ENCODE measurements at regions not wholly inside any gene's neighbourhood (a gene's known extent, or its start where the extent isn't known, plus 50 kb on each side); places are given as distances from the start of the nearest gene placed in this dataset.

GRCh38 chr21:35377505-35378090 is 328.5 kb upstream of the RUNX1 start:
- in situ Hi-C loops (cut with HindIII; ENCODE audit: extremely low pct_ligation_motif_present, low pct_unique_long_range_greater_than_20kb) (no loop called here), intact Hi-C loops (cut with micrococcal nuclease; ENCODE audit: unreplicated experiment) (no loop called here)
- no peaks in the 10 kb centered on the region for H3K36me3 ChIP-seq (replicated peaks in 1 of 2; ENCODE audit: control insufficient read depth in 1 of 2, insufficient read depth in 2 of 2, low read length in 2 of 2)
- H3K9ac ChIP-seq (ENCODE audit: insufficient read depth, low read depth, low read length): no peak overlapping the region
- ChIA-PET CTCF (ENCODE audit: low intra/inter-chr PET ratio, low total read pairs) (no interaction called here), POLR2A (no interaction called here)
- no TSS peak for BruUV-seq (replicated peaks)
- no peaks in the 10 kb centered on the region for H3K79me2 ChIP-seq (ENCODE audit: insufficient read depth, low read length)
- H3K4me2 ChIP-seq (ENCODE audit: low read depth, low read length): no peak overlapping the region
- DNase-seq (ENCODE audit: low spot score): no peak
- H3K4me1 ChIP-seq (ENCODE audit: insufficient read depth, low read length): no peaks in the 10 kb centered on the region
- no peak for FAIRE-seq
- H2AFZ ChIP-seq (ENCODE audit: low read length): no peak overlapping the region
- H4K20me1 ChIP-seq (ENCODE audit: insufficient read depth, low read length): no peaks in the 10 kb centered on the region
- ATAC-seq: no peak
- H3K4me3 ChIP-seq (replicated peaks in 1 of 3; ENCODE audit: insufficient read depth in 1 of 3, low read depth in 2 of 3, low read length in 3 of 3): no peak overlapping the region
- H3K27ac ChIP-seq (ENCODE audit: extremely low read length, insufficient read depth, low read length): no peak overlapping the region
- H3K9me3 ChIP-seq (ENCODE audit: low read length): no peaks in the 10 kb centered on the region
- TF ChIP-seq NFATC3 (CRISPR knock-in tag; IDR thresholded peaks at IDR 0.05): no peak
- TF ChIP-seq U2AF1 (optimal IDR thresholded peaks at IDR 0.05; ENCODE audit: low read depth, low read length): no peak
- no peak for TF ChIP-seq BCL3 (CRISPR knock-in tag; IDR thresholded peaks at IDR 0.05)
- H3K27me3 ChIP-seq (ENCODE audit: control insufficient read depth in 1 of 2, insufficient read depth in 2 of 2, low read length in 2 of 2): no peaks in the 10 kb centered on the region
- 17% methylated on average over 7 of the region's 7 CpGs for WGBS (ENCODE audit: low lambda C conversion rate)

GRCh38 chr21:35376406-35377135 is 327.5 kb upstream of the RUNX1 start:
- H2AFZ ChIP-seq (ENCODE audit: low read length): no peak overlapping the region

More at GRCh38 chr21:35376406-35377135, 327.5 kb upstream of the RUNX1 start:
- Histone ChIP-seq H3K27ac (ENCODE audit: extremely low read length, insufficient read depth, low read length) (no peak overlapping the region), H3K79me2 (ENCODE audit: insufficient read depth, low read length) (no peaks in the 10 kb centered on the region), H3K4me3 (replicated peaks in 1 of 3; ENCODE audit: insufficient read depth in 1 of 3, low read depth in 2 of 3, low read length in 3 of 3) (no peak overlapping the region), H3K9ac (ENCODE audit: insufficient read depth, low read depth, low read length) (no peak overlapping the region), H3K27me3 (ENCODE audit: control insufficient read depth in 1 of 2, insufficient read depth in 2 of 2, low read length in 2 of 2) (no peaks in the 10 kb centered on the region), H4K20me1 (ENCODE audit: insufficient read depth, low read length) (no peaks in the 10 kb centered on the region), H3K4me2 (ENCODE audit: low read depth, low read length) (no peak overlapping the region), H3K4me1 (ENCODE audit: insufficient read depth, low read length) (no peaks in the 10 kb centered on the region), H3K36me3 (replicated peaks in 1 of 2; ENCODE audit: control insufficient read depth in 1 of 2, insufficient read depth in 2 of 2, low read length in 2 of 2) (no peaks in the 10 kb centered on the region), H3K9me3 (ENCODE audit: low read length) (no peaks in the 10 kb centered on the region)
- FAIRE-seq: no peak
- no peak for ATAC-seq
- BruUV-seq (replicated peaks): no TSS peak
- WGBS (ENCODE audit: low lambda C conversion rate): 37% methylated on average over 7 of the region's 7 CpGs
- CTCF ChIA-PET (ENCODE audit: low intra/inter-chr PET ratio, low total read pairs): no interaction called here
- no peak for DNase-seq (ENCODE audit: low spot score)
- POLR2A ChIA-PET: no interaction called here
- in situ Hi-C loops (cut with HindIII; ENCODE audit: extremely low pct_ligation_motif_present, low pct_unique_long_range_greater_than_20kb) (no loop called here), intact Hi-C loops (cut with micrococcal nuclease; ENCODE audit: unreplicated experiment) (no loop called here)
- TF ChIP-seq ZZZ3 (CRISPR knock-in tag; IDR thresholded peaks at IDR 0.05; ENCODE audit: borderline replicate concordance): no peak

Measured in HepG2 (cell line).